Germinal center (tissue), 1 donor: ENCODE measurements at regions not wholly inside any gene's neighbourhood (a gene's known extent, or its start where the extent isn't known, plus 50 kb on each side); places are given as distances from the start of the nearest gene placed in this dataset.

ENCODE experiments used
- DNase-seq: peaks from one replicate; pipeline ENCODE4 v3.0.0; 2012; ENCODE audit warnings: mixed read lengths, low spot score

GRCh38 chr6:14699803-14700601 is 545.9 kb upstream of the JARID2 start:
- no peak for DNase-seq

- no peak for DNase-seq
Measured at GRCh38 chr6:14701946-14702345, 543.9 kb upstream of the JARID2 start.

DNA sequence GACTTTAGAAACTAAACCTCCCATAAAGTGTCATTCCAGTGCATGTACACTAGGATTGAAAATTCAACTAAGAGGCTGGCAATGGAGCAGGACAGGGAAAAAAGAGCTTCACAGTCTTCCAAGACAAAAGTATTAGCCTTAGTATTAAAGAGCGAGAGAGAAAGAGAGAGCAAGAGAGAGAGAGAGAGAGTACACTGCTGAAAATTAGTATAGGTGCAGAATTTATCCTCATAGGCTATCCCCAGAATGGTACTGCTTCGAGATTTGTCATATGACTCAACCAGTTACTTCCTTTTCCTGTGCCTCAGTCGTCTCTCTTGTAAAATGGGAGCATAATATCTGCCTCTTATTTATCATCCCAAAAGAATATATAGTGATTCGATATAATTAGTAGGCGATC is 543.2 kb upstream of the JARID2 start:
- DNase-seq: no peak

DNA sequence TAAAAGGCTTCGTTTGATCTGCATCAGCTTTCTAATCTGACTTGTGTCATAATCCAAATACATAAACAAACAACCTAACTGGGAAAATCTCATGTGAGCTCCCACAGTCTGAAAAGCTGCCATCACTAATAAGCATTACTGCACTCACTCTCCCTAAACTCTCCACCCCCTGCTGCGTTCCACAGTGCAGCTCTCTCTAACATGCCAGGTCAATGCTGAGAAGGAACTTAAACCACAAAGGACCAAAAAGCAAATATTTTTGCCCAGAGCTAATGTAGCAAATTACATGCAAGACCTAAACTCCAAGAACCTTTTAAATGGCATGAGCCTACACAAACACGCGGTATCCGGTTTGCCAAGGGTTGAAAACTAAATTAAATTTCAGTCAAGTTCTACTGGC is 542.3 kb upstream of the JARID2 start:
- DNase-seq: no peak

- no peak for DNase-seq
Measured at GRCh38 chr6:14704383-14705271, 541.2 kb upstream of the JARID2 start.

DNA sequence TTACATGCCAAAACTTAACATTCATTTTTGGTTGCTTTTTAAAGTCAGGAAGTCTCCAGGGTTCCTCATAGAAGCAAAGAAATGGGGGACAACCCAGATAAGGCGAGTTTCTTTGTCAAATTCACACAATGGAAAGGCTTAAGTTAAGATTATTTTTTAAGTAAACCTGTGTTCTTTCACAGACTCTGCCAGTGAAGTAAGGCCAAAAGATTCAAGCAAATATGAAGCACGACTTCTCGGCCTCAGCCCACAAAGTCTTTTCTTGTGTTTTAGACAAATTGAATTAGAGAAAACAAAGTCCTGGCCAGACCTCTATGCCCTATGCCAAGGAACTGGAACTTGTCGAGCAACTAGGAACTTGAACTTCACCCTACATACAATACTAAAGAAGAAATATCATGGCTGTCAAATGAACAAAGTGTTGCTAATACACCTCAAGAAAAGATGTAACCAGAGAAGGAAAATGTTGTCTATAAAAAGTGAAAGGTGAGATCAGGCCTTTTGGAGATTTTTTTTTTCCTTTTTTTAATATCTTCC is 540.0 kb upstream of the JARID2 start:
- no peak for DNase-seq

DNA sequence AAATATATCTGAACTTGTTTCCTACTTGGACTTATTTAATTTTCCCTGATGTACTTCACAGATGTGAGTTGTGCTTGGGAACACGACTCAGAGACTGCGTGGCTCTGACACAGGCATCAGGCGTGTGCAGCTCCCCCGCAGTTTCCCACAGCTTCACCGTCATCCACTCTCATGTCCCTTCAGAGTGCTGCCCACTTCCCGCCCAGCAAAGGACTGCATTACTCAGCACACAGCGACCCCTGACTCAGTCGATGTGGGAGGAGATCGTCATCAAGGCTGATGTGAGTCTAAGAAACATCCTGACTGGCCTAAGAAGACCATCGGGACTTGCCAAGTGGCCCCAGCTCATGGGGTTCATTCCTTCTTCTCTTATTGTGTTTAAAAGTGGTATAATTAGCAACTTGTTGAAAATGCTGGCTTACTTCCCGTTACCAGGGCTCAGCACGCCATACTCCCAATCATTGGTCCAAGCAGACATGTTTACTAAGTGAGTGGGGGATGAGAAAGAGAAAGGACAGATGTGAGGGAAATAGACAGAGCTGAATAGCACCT is 539.4 kb upstream of the JARID2 start:
- DNase-seq: no peak

DNA sequence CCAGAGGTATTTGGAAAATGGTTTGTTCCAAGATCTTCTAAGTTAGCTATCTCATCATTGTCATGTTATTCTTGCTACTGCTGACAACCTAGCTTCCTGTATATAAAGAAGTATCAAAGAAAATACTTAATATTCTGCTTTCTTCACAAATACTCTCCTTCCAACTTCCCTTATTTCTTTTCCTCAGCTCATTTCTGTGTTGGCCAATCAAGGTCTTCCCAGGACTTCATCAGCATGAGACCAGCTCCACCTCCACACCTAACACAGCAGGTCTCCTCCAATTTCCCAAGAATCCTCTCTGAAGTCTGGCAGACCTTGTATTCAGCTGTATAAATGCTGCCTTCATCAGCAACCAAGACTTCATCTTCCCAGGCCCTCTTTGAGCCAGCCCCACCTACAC is 538.6 kb upstream of the JARID2 start:
- DNase-seq: no peak

- no peak for DNase-seq
Measured at GRCh38 chr6:14707971-14708465, 537.9 kb upstream of the JARID2 start.

- no peak for DNase-seq
Measured at GRCh38 chr6:14709066-14709670, 536.7 kb upstream of the JARID2 start.

DNA sequence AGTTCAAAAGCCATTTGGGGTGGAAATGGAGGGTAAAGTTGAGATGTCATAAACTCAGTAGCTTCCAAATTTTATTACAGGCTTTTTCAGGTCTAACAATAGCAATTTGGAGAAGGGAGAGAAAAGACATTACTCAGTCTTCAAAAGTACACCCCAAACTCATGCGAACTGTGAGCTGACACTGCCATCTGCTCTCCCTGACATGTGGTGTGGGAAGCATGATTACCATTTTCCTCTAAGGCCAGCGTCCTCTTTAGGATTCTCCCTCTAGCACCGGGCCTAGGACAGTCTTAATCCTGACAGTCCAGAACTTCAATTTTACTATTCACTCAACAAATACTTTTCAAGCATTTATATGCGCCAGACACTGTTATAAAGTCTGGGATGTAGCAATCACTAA is 536.0 kb upstream of the JARID2 start:
- no peak for DNase-seq

DNA sequence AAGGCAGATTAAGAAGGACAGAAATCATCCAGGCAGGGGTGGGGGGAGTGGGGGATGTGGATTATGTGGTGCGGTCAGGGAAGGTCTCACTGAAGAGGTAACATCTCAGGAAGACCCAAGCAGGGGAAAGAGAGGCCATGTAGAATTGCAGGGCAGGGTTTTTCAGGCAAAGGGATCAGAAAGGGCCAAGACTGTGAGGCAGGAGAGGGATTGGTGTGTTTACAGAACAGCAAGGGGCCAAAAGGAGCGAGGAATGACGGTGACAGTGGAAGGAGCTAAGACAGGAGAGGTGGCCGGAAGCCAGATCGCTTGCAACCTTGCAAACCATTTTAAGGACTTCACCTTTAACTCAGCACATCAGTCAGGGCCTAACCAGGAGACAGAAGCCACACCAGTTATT is 535.4 kb upstream of the JARID2 start:
- DNase-seq: no peak

DNA sequence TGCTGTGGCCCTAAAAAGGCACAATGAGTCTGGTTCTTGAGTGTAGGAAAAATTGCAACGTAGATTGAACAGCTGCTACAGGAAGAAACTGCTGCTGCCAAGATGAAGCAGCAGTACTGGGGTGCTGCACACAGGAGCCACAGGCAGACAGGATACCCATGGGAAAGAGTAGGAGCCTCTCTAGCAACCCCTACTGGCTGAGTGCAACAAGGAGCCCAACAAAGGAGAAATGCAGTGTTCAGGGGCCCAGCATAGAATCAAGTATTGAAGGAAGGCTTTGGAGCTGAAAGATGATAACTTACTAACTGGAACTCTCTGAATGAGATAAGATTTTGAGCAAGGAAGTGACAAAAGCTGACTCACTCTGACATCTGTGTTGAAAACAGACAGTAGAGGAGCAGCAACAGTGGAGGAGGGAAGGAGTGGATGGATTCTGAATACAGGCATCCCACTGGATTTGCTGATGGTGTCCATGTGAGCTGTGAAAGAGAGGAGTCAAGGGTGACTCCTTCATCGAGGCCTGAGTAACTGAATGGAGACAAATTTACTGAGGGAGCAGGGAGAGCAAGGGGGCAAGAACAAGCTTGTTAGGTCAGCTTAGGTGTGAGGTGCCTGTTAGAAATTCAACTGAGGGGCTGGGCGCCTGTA is 534.7 kb upstream of the JARID2 start:
- DNase-seq: peak; percentile 75

- DNase-seq: no peak
Measured at GRCh38 chr6:14711704-14712379, 534.0 kb upstream of the JARID2 start.

DNA sequence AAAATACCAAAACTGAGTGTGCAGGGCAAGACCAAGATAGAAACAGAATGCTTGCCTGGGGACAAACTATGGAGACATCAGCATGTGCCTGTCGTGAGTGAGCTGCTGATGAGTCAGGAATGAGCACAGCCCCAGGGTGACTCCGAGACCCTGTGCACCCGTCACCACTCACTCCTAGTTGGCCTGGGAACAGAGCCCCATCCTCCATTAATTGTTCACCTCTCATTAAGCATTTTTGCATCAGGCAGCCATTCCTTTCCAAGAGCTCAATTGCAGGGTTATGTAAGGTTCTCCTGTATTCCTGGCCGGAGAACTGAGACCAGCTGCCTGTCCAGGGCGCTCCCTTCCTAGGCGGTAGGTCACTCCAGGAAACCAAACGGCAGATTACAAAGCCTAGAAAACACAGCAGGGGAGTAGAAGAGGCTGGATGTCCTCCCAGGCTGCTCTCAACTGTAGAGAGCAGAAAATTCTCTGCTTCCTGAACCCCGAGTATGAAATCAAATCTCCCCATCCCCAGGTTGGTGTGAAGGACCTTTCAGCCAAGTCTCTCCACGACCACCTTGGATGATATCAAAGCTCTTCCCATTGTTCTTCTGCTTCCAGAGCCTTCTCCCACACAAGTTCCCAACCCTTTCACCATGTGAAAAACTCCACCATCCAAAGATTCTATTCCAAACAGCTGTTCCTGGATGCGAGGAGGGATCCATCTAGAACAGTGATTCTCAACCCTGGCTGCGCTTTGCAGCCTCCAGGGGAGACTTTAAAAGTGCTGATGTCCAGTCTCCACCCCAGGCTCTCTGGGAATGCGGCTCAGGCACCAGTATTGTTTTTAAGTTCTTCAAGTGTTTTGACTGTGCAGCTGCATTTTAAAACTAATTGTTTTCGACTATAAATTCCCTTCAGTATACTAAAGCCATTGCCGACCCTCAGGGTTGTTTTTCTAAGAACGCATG is 532.6 kb upstream of the JARID2 start:
- no peak for DNase-seq

DNA sequence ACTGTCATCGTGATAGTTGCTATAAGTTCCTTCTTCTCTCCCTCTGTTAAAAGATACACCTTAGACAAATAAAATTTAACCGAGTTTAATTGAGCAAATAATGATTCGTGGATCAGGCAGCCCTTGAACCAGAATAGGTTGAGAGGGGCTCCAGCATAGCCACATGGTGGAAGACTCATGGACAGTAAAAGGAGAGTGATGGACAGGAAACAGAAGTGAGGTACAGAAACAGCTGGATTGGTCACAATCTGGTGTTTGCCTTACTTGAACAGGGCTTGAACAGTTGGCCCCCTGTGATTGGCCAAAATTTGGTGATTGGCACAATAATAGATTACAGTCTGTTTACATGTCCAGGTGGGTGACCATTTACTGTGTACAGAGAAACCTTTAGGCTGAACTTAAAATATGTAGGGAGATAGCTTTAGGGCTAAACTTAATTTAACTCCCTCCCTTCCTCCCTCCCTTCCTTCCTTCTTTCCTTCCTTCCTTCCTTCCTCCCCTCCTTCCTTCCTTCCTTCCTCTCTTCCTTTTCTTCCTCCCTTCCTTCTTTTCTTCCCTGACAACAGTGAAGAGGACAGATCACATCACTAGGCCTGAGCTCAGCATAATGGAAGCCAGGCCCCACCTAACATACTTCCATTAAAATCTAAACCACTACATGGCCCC is 531.8 kb upstream of the JARID2 start:
- DNase-seq: no peak

DNA sequence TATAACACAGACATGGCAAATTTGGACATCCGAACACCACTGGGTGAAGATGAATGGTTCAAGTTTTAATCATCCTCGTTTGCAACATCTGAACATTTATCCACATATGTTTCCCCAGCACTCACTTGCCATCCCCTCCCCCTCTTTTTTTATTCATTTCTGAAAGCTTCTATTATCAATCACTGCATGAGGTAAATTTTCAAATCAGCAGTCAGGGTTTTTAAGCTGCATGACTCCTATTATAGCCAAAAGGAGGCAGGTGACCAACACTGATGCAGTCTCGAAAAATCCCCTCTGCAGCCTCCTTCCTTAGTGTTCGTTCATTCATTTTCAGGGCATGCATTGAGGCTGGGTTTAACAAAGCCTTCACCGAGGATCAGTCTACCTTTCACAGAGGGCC is 530.8 kb upstream of the JARID2 start:
- DNase-seq: no peak

DNA sequence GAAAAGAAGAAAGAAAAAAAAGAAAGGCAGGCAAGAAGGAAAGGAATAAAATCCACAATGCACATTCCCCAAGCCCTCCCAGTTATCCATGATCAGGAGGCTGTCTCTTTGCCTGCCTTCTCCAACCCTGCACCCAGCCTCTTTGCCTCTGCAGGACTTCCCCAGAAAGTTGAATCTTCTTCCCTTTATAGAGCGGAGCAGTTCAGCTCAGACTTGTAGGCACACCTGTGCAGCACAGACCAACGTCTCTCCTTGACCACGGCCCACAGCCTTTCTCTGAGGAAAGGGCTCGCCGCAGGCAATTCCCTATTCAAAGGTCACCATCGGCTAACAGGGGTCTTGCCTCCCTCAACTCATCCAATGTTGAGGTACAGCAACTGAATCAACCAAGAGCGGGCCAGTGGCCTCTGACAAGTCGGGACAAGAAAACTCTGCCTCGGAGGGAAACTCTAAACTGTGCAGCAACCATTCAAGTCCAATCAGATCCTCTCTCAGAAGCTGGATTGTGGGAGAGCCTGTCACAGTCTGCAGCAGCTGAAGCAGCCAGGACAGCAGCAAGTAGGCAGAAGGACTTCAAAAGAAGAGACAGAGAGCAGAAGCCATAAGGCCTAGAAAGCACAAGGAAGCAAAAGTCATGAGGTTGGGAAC is 529.2 kb upstream of the JARID2 start:
- DNase-seq: no peak

GRCh38 chr6:14717307-14717706 is 528.6 kb upstream of the JARID2 start:
- no peak for DNase-seq
